HUES48 (cell line): ENCODE measurements at regions not wholly inside any gene's neighbourhood (a gene's known extent, or its start where the extent isn't known, plus 50 kb on each side); places are given as distances from the start of the nearest gene placed in this dataset.

Source experiments
- H3K27ac ChIP-seq: one replicate; pipeline ENCODE4 v1.7.0; 2013; ENCODE audit warnings: low read depth, low read length, inconsistent platforms
- H3K27me3 ChIP-seq: 2 replicates; pipeline ENCODE4 v1.6.1; 2013; ENCODE audit warnings: mild to moderate bottlenecking, low read length; ENCODE audit not compliant: control insufficient read depth, insufficient read depth
- H3K36me3 ChIP-seq: 2 replicates; pipeline ENCODE4 v1.6.1; 2013; ENCODE audit warnings: low read length; ENCODE audit not compliant: control insufficient read depth, insufficient read depth
- H3K4me1 ChIP-seq: 2 replicates; pipeline ENCODE4 v1.6.1; 2013; ENCODE audit warnings: mild to moderate bottlenecking, low read length; ENCODE audit not compliant: control insufficient read depth, insufficient read depth
- H3K4me3 ChIP-seq: 2 replicates; pipeline ENCODE4 v1.5.1; 2013; ENCODE audit warnings: mild to moderate bottlenecking, low read depth, low read length
- H3K9ac ChIP-seq: 2 replicates; pipeline ENCODE4 v1.6.1; 2013; ENCODE audit warnings: mild to moderate bottlenecking, low read depth, low read length, moderate library complexity
- H3K9me3 ChIP-seq: 2 replicates; pipeline ENCODE4 v1.6.1; 2013; ENCODE audit warnings: low read length; ENCODE audit not compliant: control insufficient read depth, insufficient read depth

GRCh38 chr17:413016-413350, 60.4 kb upstream of the RPH3AL start:
- Histone ChIP-seq H3K4me1 (peaks cover 4% of the 10 kb centered on the region; the same call in 1 of the 2 replicates), H3K9ac (no peak overlapping the region), H3K36me3 (peaks cover 6% of the 10 kb centered on the region; the same call in 1 of the 2 replicates), H3K27me3 (no peaks in the 10 kb centered on the region), H3K4me3 (no peak overlapping the region), H3K9me3 (no peaks in the 10 kb centered on the region), H3K27ac (no peak overlapping the region)

DNA sequence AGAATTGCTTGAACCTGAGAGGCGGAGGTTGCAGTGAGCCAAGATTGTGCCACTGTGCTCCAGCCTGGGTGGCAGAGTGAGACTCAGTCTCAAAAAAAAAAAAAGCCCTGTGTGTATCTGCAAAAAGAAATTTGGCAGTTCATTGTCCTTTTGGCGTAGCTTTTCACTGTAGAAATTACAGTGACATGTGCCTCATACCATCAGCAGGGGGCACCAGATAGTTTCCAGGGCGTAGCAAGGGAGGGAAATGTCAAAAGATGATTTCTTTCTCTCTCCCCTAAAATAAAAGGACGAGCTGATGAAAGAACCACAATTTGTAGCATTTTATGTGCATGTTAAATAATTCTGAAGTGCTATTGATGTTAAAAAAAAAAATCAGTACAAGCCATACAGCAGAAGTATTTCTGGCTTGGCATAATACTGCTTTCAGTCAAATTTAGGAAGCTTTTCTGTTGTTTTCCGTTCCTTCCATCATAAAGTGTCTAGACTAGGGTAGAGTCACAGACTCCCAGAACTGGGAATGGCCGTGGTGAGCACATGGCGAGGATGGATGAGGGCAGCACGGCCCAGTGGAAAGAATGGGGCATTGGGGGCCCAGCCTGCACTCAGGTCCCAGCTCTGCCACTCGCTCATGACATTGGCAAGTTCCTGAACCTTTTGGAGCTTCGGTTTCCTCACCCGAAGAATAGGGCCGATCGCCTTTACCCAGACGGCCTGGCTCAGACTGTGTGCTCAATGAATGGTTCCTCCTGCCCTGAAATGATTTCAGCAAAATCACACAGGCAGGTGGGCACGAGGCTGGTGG, 59.8 kb upstream of the RPH3AL start:
- H3K27me3 ChIP-seq: no peaks in the 10 kb centered on the region
- no peak overlapping the region for H3K4me3 ChIP-seq
- no peak overlapping the region for H3K9ac ChIP-seq
- peaks cover 6% of the 10 kb centered on the region; the same call in 1 of the 2 replicates for H3K36me3 ChIP-seq
- no peaks in the 10 kb centered on the region for H3K9me3 ChIP-seq
- H3K27ac ChIP-seq: no peak overlapping the region
- peaks cover 4% of the 10 kb centered on the region; the same call in 1 of the 2 replicates for H3K4me1 ChIP-seq

DNA sequence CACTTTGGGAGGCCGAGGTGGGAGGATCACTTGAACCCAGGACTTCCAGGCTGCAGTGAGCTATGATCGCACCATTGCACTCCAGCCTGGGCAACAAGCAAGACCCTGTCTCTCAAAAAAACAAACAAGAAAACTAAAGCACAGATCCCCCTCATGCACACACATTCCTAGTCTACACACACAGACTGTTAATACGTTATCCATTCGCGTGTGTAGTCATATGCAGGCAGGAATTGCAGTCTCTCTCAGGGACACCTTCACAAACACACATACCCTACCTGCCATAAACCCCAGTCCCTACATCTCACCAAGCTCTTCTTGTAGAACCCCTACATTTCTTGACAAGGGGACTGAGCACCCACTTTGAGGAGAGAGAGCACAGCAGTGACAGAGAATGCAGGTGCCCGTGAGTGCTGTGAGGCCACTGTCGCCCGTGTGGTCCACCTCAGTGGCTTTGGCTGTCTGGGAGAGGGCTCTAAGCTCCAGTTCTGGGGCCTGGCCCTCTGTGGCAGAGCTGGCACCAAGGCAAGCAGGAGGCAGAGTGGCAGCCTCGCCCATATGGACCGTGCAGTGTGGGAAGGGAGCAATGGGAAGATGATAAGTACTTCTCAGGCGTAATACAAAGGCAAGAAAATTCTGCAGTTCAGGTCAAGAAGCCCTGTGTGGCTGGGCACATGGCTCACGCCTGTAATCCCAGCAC, 59.0 kb upstream of the RPH3AL start:
- peak overlapping the region; percentile 69; the same call in 1 of the 2 replicates for H3K4me3 ChIP-seq

DNA sequence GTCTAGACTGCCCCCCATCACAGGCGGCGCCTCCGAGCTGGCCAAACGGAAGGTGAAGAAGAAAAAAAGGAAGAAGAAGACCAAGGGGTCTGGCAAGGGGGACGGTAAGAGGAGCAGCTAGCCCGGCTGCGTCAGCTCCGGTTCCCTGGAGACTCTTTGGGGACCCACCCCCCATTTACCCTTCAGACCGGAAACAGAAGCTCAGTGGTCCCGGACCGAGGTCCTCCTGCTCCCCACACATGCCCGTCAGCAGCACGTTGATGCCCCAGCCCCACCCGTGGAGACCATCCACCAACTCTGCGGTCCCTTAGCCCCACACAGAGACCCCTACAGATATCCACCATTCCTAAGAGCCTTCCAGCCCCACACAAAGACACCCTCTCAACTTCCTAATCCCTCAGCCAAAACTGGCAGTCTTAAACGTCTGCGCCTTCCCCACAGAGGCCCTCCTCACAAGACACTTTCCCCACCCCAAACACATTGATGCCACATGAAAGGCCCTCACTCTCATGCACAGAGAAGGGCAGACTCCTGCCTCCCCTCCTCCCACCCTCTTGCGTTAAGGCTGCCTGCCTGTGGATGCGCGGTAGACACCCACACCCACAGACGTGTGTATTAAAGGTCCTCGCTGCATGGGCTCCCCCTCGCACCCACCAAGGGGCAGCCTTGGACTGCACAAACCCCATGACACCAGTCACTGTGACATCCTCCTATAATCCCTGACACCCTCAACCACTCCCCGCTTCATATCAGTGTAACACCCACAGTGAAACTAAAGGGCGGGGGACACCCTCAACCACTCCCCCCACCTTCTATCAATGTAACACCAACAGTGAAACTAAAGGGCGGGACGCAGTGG, 58.2 kb upstream of the RPH3AL start:
- Histone ChIP-seq H3K9ac (peak overlapping the region; percentile 55), H3K27ac (peak overlapping the region; percentile 79), H3K27me3 (no peaks in the 10 kb centered on the region), H3K36me3 (peaks cover 6% of the 10 kb centered on the region; the same call in 1 of the 2 replicates), H3K4me1 (peaks cover 4% of the 10 kb centered on the region; the same call in 1 of the 2 replicates), H3K9me3 (no peaks in the 10 kb centered on the region), H3K4me3 (peak overlapping the region; percentile 69)

More for the DNA sequence above, 59.0 kb upstream of the RPH3AL start:
- peaks cover 6% of the 10 kb centered on the region; the same call in 1 of the 2 replicates for H3K36me3 ChIP-seq
- H3K9ac ChIP-seq: no peak overlapping the region
- peaks cover 4% of the 10 kb centered on the region; the same call in 1 of the 2 replicates for H3K4me1 ChIP-seq
- no peaks in the 10 kb centered on the region for H3K27me3 ChIP-seq
- H3K27ac ChIP-seq: no peak overlapping the region
- H3K9me3 ChIP-seq: no peaks in the 10 kb centered on the region

DNA sequence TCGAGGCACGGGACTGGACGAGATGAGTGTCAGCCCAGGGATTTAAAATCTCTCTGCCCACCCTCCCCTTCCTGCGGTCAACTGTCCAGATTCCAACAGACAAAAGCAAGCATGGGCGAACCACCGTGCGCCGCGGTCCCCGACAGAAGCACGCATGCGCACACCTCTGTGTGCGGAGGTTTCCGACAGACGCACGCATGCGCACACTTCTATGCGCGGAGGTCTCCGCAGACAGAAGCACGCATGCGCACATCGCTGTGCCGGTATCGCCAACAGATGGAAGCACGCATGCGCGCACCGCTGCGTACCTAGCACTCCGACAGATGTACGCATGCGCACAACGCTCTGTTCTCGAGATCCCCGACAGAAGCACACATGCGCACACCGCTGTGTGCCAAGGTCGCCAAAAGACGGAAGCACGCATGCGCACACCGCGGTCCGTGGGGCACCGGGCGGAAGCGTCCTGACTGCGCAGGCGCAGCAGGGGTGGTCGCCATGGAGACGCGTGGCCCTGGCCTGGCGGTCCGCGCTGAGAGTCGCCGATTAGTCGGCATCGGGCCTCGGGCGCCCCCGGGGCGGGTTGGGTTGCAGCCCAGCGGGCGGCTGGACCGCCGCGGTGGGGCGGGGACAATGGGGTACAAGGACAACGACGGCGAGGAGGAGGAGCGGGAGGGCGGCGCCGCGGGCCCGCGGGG, 57.4 kb upstream of the RPH3AL start:
- Histone ChIP-seq H3K36me3 (peaks cover 6% of the 10 kb centered on the region; the same call in 1 of the 2 replicates), H3K4me1 (peaks cover 4% of the 10 kb centered on the region; the same call in 1 of the 2 replicates), H3K27ac (peak overlapping the region; percentile 79), H3K9me3 (no peaks in the 10 kb centered on the region), H3K27me3 (no peaks in the 10 kb centered on the region), H3K9ac (peak overlapping the region; percentile 55), H3K4me3 (peak overlapping the region; percentile 69)

DNA sequence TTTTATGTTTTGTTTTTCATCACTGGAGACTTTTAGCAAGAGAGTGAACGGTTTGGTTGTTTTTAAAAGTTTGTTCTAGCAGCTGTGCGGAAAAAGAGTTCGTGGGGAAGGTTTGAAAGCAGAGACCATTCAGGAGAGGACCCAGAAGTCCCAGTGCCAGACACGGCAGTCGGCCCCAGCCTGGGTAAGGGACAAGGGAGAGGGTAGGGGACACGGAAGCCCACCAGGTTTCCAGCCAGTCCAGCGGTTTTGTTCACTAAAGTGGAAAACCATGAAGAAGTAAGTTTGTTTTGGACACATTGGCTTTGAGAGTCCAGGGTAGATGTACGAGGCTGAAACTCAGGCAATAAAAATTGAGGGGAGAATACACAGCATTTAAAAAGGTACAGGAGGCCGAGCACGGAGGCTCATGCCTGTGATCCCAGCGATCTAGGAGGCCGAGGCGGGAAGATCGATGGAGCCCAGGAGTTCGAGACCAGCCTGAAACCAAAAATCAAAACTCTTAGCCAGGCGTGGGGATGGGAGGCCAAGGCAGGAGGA, 56.8 kb upstream of the RPH3AL start:
- H3K4me3 ChIP-seq: peak overlapping the region; percentile 44

DNA sequence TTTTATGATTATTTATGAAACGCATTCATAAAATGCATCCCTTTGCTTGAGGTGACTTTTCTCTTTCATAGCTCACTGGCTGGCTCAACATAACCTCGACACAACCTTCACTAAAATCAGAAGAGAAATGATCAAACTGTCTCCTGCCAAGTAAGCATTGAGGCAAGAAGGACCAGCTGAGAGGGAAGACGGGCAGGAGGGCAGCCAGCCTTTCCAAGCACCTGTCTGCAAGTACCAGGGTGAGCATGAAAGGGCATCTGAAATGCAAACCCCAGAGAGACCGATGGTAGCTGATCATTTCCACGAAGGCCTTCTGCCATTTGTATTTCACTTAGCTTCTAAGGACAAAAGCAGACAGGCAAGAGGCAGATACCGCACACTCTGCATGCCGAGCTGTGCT, 52.1 kb upstream of the RPH3AL start:
- no peak overlapping the region for H3K4me3 ChIP-seq
- no peaks in the 10 kb centered on the region for H3K4me1 ChIP-seq
- no peaks in the 10 kb centered on the region for H3K9me3 ChIP-seq
- H3K27me3 ChIP-seq: no peaks in the 10 kb centered on the region
- H3K36me3 ChIP-seq: no peaks in the 10 kb centered on the region
- H3K27ac ChIP-seq: no peak overlapping the region
- no peak overlapping the region for H3K9ac ChIP-seq

More for the DNA sequence above, 56.8 kb upstream of the RPH3AL start:
- Histone ChIP-seq H3K36me3 (peaks cover 6% of the 10 kb centered on the region; the same call in 1 of the 2 replicates), H3K27me3 (no peaks in the 10 kb centered on the region), H3K27ac (peak overlapping the region; percentile 30), H3K9me3 (no peaks in the 10 kb centered on the region), H3K4me1 (peaks cover 4% of the 10 kb centered on the region; the same call in 1 of the 2 replicates), H3K9ac (no peak overlapping the region)
